Fibroblast of lung (primary cell): ENCODE measurements at regions not wholly inside any gene's neighbourhood (a gene's known extent, or its start where the extent isn't known, plus 50 kb on each side); places are given as distances from the start of the nearest gene placed in this dataset.

Experiments
- DNase-seq, 2 donors: peaks; one replicate each; pipeline versions ENCODE4 v3.0.0 to v3.0.0-alpha.2; 2010; ENCODE audit warnings: low read depth in 2 of 2
- H2AFZ ChIP-seq: 2 replicates; pipeline ENCODE4 v1.5.1; 2012; ENCODE audit warnings: low read length, control low read depth, inconsistent platforms
- H3K27ac ChIP-seq: 2 replicates; pipeline ENCODE4 v1.5.1; 2011; ENCODE audit warnings: low read length, control low read depth; ENCODE audit not compliant: insufficient read depth
- H3K27me3 ChIP-seq: 2 replicates; pipeline ENCODE4 v1.5.1; 2011; ENCODE audit warnings: mild to moderate bottlenecking, low read length; ENCODE audit not compliant: control insufficient read depth, insufficient read depth
- H3K36me3 ChIP-seq: 2 replicates; pipeline ENCODE4 v1.5.1; 2011; ENCODE audit warnings: low read length; ENCODE audit not compliant: control insufficient read depth, insufficient read depth
- H3K4me1 ChIP-seq: 2 replicates; pipeline ENCODE4 v1.5.1; 2011; ENCODE audit warnings: low read length; ENCODE audit not compliant: control insufficient read depth, insufficient read depth; ENCODE audit errors: extremely low read depth
- H3K4me2 ChIP-seq: 2 replicates; pipeline ENCODE4 v1.5.1; 2011; ENCODE audit warnings: low read length, control low read depth; ENCODE audit not compliant: insufficient read depth; ENCODE audit errors: extremely low read depth
- H3K4me3 ChIP-seq, 4 experiments: fragments of 200-600 bp in 1 of 4; sonication (generic) in 1 of 4; replicated peaks in 1 of 4; 2 replicates each; pipeline ENCODE4 v1.5.1; 2011 to 2016; ENCODE audit warnings: low read length in 4 of 4, low read depth in 3 of 4, mild to moderate bottlenecking in 3 of 4, control low read depth in 2 of 4, inconsistent platforms in 1 of 4, mixed read lengths in 1 of 4; ENCODE audit not compliant: insufficient read depth in 1 of 4; ENCODE audit errors: control extremely low read depth in 1 of 4
- H3K79me2 ChIP-seq: 2 replicates; pipeline ENCODE4 v1.5.1; 2012; ENCODE audit warnings: mild to moderate bottlenecking, low read length, inconsistent platforms; ENCODE audit not compliant: control insufficient read depth, insufficient read depth
- H3K9ac ChIP-seq: 2 replicates; pipeline ENCODE4 v1.5.1; 2011; ENCODE audit warnings: mild to moderate bottlenecking, low read length, control low read depth; ENCODE audit not compliant: insufficient read depth
- H3K9me3 ChIP-seq: 2 replicates; pipeline ENCODE4 v1.5.1; 2012; ENCODE audit warnings: low read depth, low read length; ENCODE audit not compliant: control insufficient read depth, insufficient read depth
- H4K20me1 ChIP-seq: 2 replicates; pipeline ENCODE4 v1.5.1; 2011; ENCODE audit warnings: low read length; ENCODE audit not compliant: control insufficient read depth, insufficient read depth; ENCODE audit errors: extremely low read depth
- CTCF ChIP-seq, 2 donors: IDR thresholded peaks in 1 of 2; conservative IDR thresholded peaks in 1 of 2; 1 replicate in 1 of 2; 2 replicates in 1 of 2; pipeline ENCODE4 v1.5.1; 2011 to 2012; ENCODE audit warnings: low read length in 2 of 2, control low read depth in 1 of 2, inconsistent platforms in 1 of 2, low read depth in 1 of 2, mild to moderate bottlenecking in 1 of 2
- EZH2 ChIP-seq: IDR thresholded peaks from 2 replicates; pipeline ENCODE4 v1.5.1; 2012; ENCODE audit warnings: low read length, control low read depth, mild to moderate bottlenecking; ENCODE audit errors: missing control alignments

GRCh38 chr9:106307670-106308069 is 555.3 kb upstream of the ZNF462 start:
- peak in 1 of 2 donors; percentile 19 for DNase-seq
- H3K27ac ChIP-seq = no peak overlapping the region
- no peaks in the 10 kb centered on the region for H3K79me2 ChIP-seq
- H3K4me3 ChIP-seq = no peak overlapping the region
- no peak overlapping the region for H3K4me2 ChIP-seq
- no peak overlapping the region for H3K9ac ChIP-seq
- H3K36me3 ChIP-seq = no peaks in the 10 kb centered on the region
- peaks cover 2% of the 10 kb centered on the region for H4K20me1 ChIP-seq
- H2AFZ ChIP-seq = no peak overlapping the region
- no peaks in the 10 kb centered on the region for H3K27me3 ChIP-seq
- no peaks in the 10 kb centered on the region for H3K4me1 ChIP-seq
- no peaks in the 10 kb centered on the region for H3K9me3 ChIP-seq
- no peak for TF ChIP-seq CTCF (conservative IDR thresholded peaks at IDR 0.05 in 1 of 2, IDR thresholded peaks at IDR 0.05 in 1 of 2; ENCODE audit: low read depth in 1 of 2, low read length in 2 of 2)
- no peak for TF ChIP-seq EZH2

GRCh38 chr9:106309925-106310324 is 553.0 kb upstream of the ZNF462 start:
- Histone ChIP-seq H2AFZ (no peak overlapping the region), H3K27ac (no peak overlapping the region), H3K4me3 (no peak overlapping the region), H3K36me3 (no peaks in the 10 kb centered on the region), H4K20me1 (no peaks in the 10 kb centered on the region), H3K9ac (no peak overlapping the region), H3K4me2 (no peak overlapping the region), H3K4me1 (no peaks in the 10 kb centered on the region), H3K79me2 (no peaks in the 10 kb centered on the region), H3K9me3 (no peaks in the 10 kb centered on the region), H3K27me3 (no peaks in the 10 kb centered on the region)
- no peak for DNase-seq
- TF ChIP-seq CTCF (conservative IDR thresholded peaks at IDR 0.05 in 1 of 2, IDR thresholded peaks at IDR 0.05 in 1 of 2; ENCODE audit: low read depth in 1 of 2, low read length in 2 of 2) = no peak
- TF ChIP-seq EZH2 = no peak

- Histone ChIP-seq H4K20me1 (no peaks in the 10 kb centered on the region), H3K9me3 (no peaks in the 10 kb centered on the region), H3K27ac (no peak overlapping the region), H3K4me1 (no peaks in the 10 kb centered on the region), H3K4me2 (no peak overlapping the region), H2AFZ (no peak overlapping the region), H3K36me3 (no peaks in the 10 kb centered on the region), H3K4me3 (no peak overlapping the region), H3K79me2 (no peaks in the 10 kb centered on the region), H3K27me3 (no peaks in the 10 kb centered on the region), H3K9ac (no peak overlapping the region)
- DNase-seq = no peak
- TF ChIP-seq CTCF (conservative IDR thresholded peaks at IDR 0.05 in 1 of 2, IDR thresholded peaks at IDR 0.05 in 1 of 2; ENCODE audit: low read depth in 1 of 2, low read length in 2 of 2) (no peak), EZH2 (no peak)
These were observed 552.2 kb upstream of the ZNF462 start for GRCh38 chr9:106310782-106311181.
